GM23338 (cell line): ENCODE measurements at regions not wholly inside any gene's neighbourhood (a gene's known extent, or its start where the extent isn't known, plus 50 kb on each side); places are given as distances from the start of the nearest gene placed in this dataset.

Experiments
- CTCF ChIP-seq, 2 experiments: fragments of 200-600 bp in 1 of 2; sonication (generic) in 1 of 2; conservative IDR thresholded peaks; 2 replicates each; pipeline versions ENCODE4 v1.5.1 to v1.6.1; 2016 to 2017; ENCODE audit warnings: antibody characterized with exemption in 2 of 2, low read depth in 2 of 2, mild to moderate bottlenecking in 2 of 2, moderate library complexity in 1 of 2
- EZH2phosphoT487 ChIP-seq: fragments of 200-600 bp; sonication (generic); IDR thresholded peaks from one replicate; pipeline ENCODE4 v1.8.1; 2018; ENCODE audit warnings: antibody characterized with exemption; ENCODE audit not compliant: unreplicated experiment
- JUNB ChIP-seq: IDR thresholded peaks from one replicate; pipeline ENCODE4 v1.6.1; 2016; ENCODE audit warnings: antibody characterized with exemption; ENCODE audit not compliant: unreplicated experiment
- NANOG ChIP-seq: IDR thresholded peaks from 2 replicates; pipeline ENCODE4 v1.6.1; 2016; ENCODE audit warnings: antibody characterized with exemption, borderline replicate concordance
- POLR2AphosphoS5 ChIP-seq: IDR thresholded peaks from 2 replicates; pipeline ENCODE4 v1.6.1; 2016; ENCODE audit warnings: antibody characterized with exemption, low read depth
- STAT1 ChIP-seq: IDR thresholded peaks from one replicate; pipeline ENCODE4 v1.6.1; 2016; ENCODE audit warnings: antibody characterized with exemption; ENCODE audit not compliant: unreplicated experiment
- ZNF114 ChIP-seq: fragments of 250-450 bp; sonication (Bioruptor Pico); IDR thresholded peaks from 2 replicates; pipeline ENCODE4 v1.5.0; 2020; ENCODE audit warnings: mild to moderate bottlenecking, moderate library complexity
- ZNF331 ChIP-seq: fragments of 250-450 bp; sonication (Bioruptor Pico); IDR thresholded peaks from 2 replicates; pipeline ENCODE4 v1.5.0; 2020; ENCODE audit warnings: low read depth, mild to moderate bottlenecking, moderate library complexity
- ZNF462 ChIP-seq: fragments of 250-450 bp; sonication (Bioruptor Pico); IDR thresholded peaks from 2 replicates; pipeline ENCODE4 v1.5.0; 2020; ENCODE audit warnings: mild to moderate bottlenecking, moderate library complexity
- TF ChIP-seq, protein P1 (sequence below): IDR thresholded peaks from 2 replicates; pipeline ENCODE4 v1.6.1; 2016; ENCODE audit warnings: antibody characterized with exemption

GRCh38 chr18:67135981-67136380 lies 380.5 kb downstream of the DSEL start (continued):
- TF ChIP-seq ZNF462 (no peak), ZNF331 (CRISPR knock-in tag) (no peak), NANOG (no peak), POLR2AphosphoS5 (no peak), EZH2phosphoT487 (no peak), STAT1 (no peak), ZNF114 (CRISPR knock-in tag) (no peak), CTCF (conservative IDR thresholded peaks at IDR 0.05; ENCODE audit: low read depth in 2 of 2) (no peak), JUNB (no peak)
- TF ChIP-seq, protein P1, sequence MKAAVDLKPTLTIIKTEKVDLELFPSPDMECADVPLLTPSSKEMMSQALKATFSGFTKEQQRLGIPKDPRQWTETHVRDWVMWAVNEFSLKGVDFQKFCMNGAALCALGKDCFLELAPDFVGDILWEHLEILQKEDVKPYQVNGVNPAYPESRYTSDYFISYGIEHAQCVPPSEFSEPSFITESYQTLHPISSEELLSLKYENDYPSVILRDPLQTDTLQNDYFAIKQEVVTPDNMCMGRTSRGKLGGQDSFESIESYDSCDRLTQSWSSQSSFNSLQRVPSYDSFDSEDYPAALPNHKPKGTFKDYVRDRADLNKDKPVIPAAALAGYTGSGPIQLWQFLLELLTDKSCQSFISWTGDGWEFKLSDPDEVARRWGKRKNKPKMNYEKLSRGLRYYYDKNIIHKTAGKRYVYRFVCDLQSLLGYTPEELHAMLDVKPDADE: no peak
